Tibial artery (tissue), 4 donors: ENCODE measurements at regions not wholly inside any gene's neighbourhood (a gene's known extent, or its start where the extent isn't known, plus 50 kb on each side); places are given as distances from the start of the nearest gene placed in this dataset.

Experiments
- DNase-seq, 2 donors: peaks; one replicate each; pipeline ENCODE4 v3.0.0-alpha.2; 2019
- H3K27ac ChIP-seq, 2 donors: fragments of 200-600 bp; sonication (generic) in 1 of 2; 1 replicate in 1 of 2; 2 replicates in 1 of 2; pipeline ENCODE4 v1.5.1; 2018 to 2019; ENCODE audit warnings: mild to moderate bottlenecking in 1 of 2
- H3K27me3 ChIP-seq, 2 donors: fragments of 200-600 bp; sonication (generic) in 1 of 2; one replicate each; pipeline versions ENCODE4 v1.5.1 to v1.6.0; 2016 to 2019
- H3K36me3 ChIP-seq, 3 donors: fragments of 200-600 bp; sonication (generic) in 2 of 3; one replicate each; pipeline ENCODE4 v1.5.1; 2016 to 2019; ENCODE audit warnings: mild to moderate bottlenecking in 2 of 3
- H3K4me1 ChIP-seq, 4 donors: fragments of 200-600 bp; sonication (generic) in 2 of 4; 1 replicate in 3 of 4; 2 replicates in 1 of 4; pipeline ENCODE4 v1.5.1; 2016 to 2019
- H3K4me3 ChIP-seq, 2 donors: fragments of 200-600 bp; sonication (generic) in 1 of 2; 1 replicate in 1 of 2; 2 replicates in 1 of 2; pipeline ENCODE4 v1.5.1; 2018 to 2019; ENCODE audit warnings: mild to moderate bottlenecking in 2 of 2
- H3K9me3 ChIP-seq, 3 donors: fragments of 200-600 bp; sonication (generic) in 1 of 3; one replicate each; pipeline ENCODE4 v1.5.1; 2016 to 2019
- CTCF ChIP-seq, 2 experiments: fragments of 200-600 bp in 1 of 2; fragments of 450-650 bp in 1 of 2; IDR thresholded peaks; one replicate each; pipeline ENCODE4 v1.5.1; 2017 to 2019; ENCODE audit warnings: antibody characterized with exemption in 2 of 2, mild to moderate bottlenecking in 1 of 2, moderate library complexity in 1 of 2
- intact Hi-C: fragments of 100-400 bp; cut with DNase I; formaldehyde crosslinking; loops from one replicate; pipeline ENCODE4 v1.15.0; 2023; ENCODE audit warnings: low total_unique reads

DNA sequence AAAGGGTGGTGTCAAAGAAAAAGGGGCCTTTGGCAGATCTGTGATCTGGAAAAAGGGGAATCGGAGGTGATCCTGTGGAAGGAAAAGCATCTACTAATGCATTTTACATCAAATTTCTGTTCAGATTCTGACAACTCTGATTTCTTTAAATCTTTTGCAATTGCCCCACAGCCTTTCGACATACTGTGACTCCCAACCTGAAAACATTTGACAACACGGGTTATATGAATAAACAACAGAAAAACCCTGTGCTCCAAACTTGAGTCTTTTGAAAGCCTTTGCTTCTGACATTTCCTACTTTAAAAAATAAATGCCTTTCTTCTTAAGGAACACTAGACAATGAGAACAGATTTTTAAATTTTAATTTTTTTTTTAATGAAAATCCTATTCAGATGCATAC, 231.9 kb upstream of the HMGA2 start:
- peaks cover 0 to 10% of the 10 kb centered on the region in 2 donors for H3K27me3 ChIP-seq
- intact Hi-C loops = no loop called here
- H3K4me3 ChIP-seq = no peak overlapping the region
- peaks cover 0 to 3% (median 0%) of the 10 kb centered on the region in 4 donors for H3K4me1 ChIP-seq
- no peak overlapping the region for H3K27ac ChIP-seq
- no peak for TF ChIP-seq CTCF (IDR thresholded peaks at IDR 0.05)
- no peaks in the 10 kb centered on the region for H3K36me3 ChIP-seq
- DNase-seq = no peak
- H3K9me3 ChIP-seq = no peaks in the 10 kb centered on the region

DNA sequence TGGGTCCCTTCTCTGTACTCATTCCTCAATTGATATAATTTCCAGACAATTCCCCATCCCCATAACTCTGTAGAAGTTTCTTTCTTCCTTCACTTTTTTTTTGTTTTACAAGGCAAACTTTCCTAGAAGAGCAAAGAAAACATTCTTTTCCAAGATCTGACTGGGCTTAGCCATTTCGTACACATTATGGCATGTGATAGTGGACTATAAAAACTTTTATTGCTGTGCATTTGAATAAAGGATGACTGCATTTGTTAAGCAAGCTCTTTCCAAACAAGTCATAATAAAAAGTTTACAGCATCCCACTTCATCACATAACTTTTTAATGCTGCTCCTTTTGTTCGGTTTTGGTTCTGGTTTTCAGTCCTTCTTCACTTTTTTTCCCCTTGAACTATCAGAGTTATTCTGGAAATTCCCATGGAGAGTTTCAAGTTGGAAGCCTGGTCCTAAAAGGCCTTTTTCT, 231.0 kb upstream of the HMGA2 start:
- H3K27me3 ChIP-seq = peaks cover 0 to 10% of the 10 kb centered on the region in 2 donors
- H3K9me3 ChIP-seq = no peaks in the 10 kb centered on the region
- H3K4me3 ChIP-seq = no peak overlapping the region
- TF ChIP-seq CTCF (IDR thresholded peaks at IDR 0.05) = no peak
- no peak overlapping the region for H3K27ac ChIP-seq
- H3K36me3 ChIP-seq = no peaks in the 10 kb centered on the region
- no peak for DNase-seq
- intact Hi-C loops = no loop called here
- peaks cover 0 to 3% (median 0%) of the 10 kb centered on the region in 4 donors for H3K4me1 ChIP-seq

- H3K4me1 ChIP-seq = peaks cover 0 to 3% (median 0%) of the 10 kb centered on the region in 4 donors
- no peak overlapping the region for H3K4me3 ChIP-seq
- no peak for TF ChIP-seq CTCF (IDR thresholded peaks at IDR 0.05)
- H3K36me3 ChIP-seq = no peaks in the 10 kb centered on the region
- H3K9me3 ChIP-seq = no peaks in the 10 kb centered on the region
- intact Hi-C loops = no loop called here
- DNase-seq = no peak
- H3K27ac ChIP-seq = no peak overlapping the region
- peaks cover 0 to 12% of the 10 kb centered on the region in 2 donors for H3K27me3 ChIP-seq
These were observed 229.9 kb upstream of the HMGA2 start for GRCh38 chr12:65594409-65594808.

DNA sequence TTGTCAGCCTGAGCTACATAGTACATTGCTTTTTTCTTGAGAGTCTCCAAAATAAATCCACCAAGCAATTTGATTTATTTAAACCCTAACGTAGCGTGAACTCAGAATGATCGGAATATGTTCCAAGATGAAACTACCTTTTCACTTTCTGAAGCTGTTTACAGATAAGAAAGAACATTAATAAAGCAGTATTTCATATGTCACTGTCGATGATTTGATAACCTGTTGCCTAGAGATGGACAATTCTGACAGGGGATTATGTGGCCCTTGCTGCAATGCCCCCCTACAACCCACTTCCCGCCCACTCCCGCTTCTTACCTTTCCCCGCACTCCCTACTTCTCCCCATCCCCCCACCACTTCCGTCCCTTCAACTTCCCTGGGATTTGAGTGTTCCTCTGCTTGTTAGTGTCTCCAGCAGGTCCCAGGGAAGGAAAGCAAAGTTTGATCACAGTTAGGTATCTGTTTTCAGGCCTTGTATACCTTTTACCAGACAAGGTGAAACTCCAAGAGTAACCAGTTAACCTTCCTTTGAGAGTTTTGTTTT, 229.2 kb upstream of the HMGA2 start:
- no peak for TF ChIP-seq CTCF (IDR thresholded peaks at IDR 0.05)
- Histone ChIP-seq H3K4me1 (peaks cover 0 to 3% (median 0%) of the 10 kb centered on the region in 4 donors), H3K27ac (no peak overlapping the region), H3K4me3 (no peak overlapping the region), H3K9me3 (no peaks in the 10 kb centered on the region), H3K27me3 (peaks cover 0 to 12% of the 10 kb centered on the region in 2 donors), H3K36me3 (no peaks in the 10 kb centered on the region)
- DNase-seq = no peak
- intact Hi-C loops = no loop called here

DNA sequence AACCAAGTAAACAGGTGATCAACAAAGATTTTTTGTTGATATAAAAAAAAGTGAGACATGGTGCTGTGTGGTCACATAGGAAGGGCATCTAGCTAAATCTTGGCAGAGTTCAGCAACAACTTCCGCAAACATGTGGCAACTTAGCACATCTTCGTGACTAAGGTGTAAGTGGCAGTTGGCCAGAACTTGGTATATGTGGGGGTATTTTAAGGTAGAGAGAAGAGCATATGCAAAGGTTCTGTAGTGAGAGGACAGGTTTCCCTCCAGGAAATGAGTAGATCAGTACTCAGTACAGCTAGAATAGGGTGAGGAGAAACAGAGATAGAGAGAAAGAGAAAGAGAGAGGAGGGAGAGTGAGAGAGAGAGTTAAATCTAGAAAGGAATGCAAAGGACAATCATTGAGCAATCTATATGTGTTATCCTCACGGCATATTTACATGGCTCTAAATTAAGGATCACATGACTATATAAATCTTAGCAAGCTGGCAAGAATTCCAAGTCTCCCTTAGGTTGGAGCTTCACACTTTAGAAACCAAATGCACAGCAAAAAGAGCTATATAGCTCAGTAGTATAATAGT, 227.7 kb upstream of the HMGA2 start:
- Histone ChIP-seq H3K9me3 (no peaks in the 10 kb centered on the region), H3K27ac (no peak overlapping the region), H3K4me1 (peaks cover 0 to 3% (median 0%) of the 10 kb centered on the region in 4 donors), H3K36me3 (no peaks in the 10 kb centered on the region), H3K27me3 (peaks cover 0 to 12% of the 10 kb centered on the region in 2 donors), H3K4me3 (no peak overlapping the region)
- TF ChIP-seq CTCF (IDR thresholded peaks at IDR 0.05) = no peak
- DNase-seq = no peak
- intact Hi-C loops = no loop called here
